GM10266 (cell line): ENCODE measurements at regions not wholly inside any gene's neighbourhood (a gene's known extent, or its start where the extent isn't known, plus 50 kb on each side); places are given as distances from the start of the nearest gene placed in this dataset.

Source experiments
- DNase-seq: peaks from one replicate; pipeline ENCODE4 v3.0.0; 2012; ENCODE audit errors: extremely low spot score
- TF ChIP-seq, protein P1 (sequence below): IDR thresholded peaks from 2 replicates; pipeline ENCODE4 v1.5.1; 2012; ENCODE audit warnings: mild to moderate bottlenecking, low read depth; ENCODE audit not compliant: control insufficient read depth, insufficient read depth; ENCODE audit errors: missing control alignments

DNA sequence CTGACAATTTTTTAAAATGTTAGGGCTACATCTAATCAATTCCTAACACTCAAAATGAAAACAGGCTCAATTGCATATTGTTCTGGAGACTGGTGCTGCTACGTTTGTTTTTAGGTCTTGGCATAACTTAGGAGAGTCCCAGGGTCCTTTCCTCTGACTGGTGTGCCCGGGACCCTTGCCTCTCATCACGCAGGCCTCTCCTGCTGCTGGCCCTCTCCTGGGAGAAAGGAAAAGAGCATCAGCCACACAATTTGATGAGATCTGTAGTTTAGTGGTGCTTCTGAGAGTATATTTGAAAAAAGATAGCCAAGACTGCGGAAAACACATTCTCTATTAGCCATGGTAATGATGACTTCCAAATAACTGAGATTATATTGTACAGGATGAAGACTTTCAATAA is 380.0 kb downstream of the KLF12 start:
- TF ChIP-seq, protein P1, sequence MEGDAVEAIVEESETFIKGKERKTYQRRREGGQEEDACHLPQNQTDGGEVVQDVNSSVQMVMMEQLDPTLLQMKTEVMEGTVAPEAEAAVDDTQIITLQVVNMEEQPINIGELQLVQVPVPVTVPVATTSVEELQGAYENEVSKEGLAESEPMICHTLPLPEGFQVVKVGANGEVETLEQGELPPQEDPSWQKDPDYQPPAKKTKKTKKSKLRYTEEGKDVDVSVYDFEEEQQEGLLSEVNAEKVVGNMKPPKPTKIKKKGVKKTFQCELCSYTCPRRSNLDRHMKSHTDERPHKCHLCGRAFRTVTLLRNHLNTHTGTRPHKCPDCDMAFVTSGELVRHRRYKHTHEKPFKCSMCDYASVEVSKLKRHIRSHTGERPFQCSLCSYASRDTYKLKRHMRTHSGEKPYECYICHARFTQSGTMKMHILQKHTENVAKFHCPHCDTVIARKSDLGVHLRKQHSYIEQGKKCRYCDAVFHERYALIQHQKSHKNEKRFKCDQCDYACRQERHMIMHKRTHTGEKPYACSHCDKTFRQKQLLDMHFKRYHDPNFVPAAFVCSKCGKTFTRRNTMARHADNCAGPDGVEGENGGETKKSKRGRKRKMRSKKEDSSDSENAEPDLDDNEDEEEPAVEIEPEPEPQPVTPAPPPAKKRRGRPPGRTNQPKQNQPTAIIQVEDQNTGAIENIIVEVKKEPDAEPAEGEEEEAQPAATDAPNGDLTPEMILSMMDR = no peak
- no peak for DNase-seq

DNA sequence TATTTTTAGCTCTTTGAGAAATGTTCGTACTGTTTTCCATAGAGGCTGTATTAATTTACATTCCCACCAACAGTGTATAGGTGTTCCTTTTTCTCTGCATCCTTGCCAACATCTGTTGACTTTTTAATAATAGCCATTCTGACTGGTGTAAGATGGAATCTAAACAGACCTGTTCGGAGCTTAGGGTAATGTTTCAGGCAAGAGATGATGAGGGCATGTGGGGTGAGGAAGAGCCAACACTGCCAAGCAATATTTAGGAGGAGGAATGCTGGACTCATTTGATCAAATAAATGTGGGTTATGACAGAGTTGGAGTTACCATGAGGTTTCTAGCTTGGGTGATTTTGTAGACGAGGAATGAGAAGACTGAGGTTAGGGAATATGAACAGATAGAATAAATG is 382.9 kb downstream of the KLF12 start:
- DNase-seq = no peak
- TF ChIP-seq, protein P1 = no peak

DNA sequence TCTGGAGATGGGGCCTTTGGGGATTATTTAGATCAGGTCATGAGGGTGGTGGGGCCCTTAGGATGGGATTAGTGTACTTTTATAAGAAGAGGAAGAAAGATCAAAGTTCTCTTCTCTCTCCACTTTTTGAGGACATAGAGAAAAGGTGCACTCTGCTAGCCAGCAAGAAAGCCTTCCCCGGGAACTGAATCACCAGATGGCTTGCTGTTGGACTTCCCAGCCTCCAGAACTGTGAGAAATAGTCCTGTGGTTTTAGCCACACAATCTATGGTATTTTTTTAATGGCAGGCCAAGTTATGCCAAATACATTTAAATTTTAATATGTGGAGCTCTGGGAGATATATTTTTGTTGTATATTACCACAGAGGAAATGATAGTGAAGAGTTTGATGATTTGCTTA is 385.8 kb downstream of the KLF12 start:
- TF ChIP-seq, protein P1 = no peak
- DNase-seq = no peak

DNA sequence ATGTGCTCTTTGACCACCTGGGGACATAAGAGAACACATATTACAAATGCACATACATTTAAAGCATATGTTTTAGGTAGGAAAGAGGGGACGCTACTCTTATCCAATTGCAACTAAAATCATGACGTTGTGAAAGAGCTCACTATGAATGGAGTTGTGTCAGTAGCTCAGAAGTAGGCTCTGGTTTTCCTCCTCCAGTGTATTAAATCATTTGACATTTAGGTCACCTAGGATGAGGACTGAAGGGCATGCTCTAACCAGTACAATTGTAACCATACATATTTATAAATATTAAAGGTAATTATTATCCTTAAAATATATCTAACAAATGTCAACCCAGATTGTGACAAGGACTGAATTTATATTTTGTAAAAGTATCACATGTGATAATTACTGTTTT is 389.0 kb downstream of the KLF12 start:
- DNase-seq = no peak
- TF ChIP-seq, protein P1 = no peak

DNA sequence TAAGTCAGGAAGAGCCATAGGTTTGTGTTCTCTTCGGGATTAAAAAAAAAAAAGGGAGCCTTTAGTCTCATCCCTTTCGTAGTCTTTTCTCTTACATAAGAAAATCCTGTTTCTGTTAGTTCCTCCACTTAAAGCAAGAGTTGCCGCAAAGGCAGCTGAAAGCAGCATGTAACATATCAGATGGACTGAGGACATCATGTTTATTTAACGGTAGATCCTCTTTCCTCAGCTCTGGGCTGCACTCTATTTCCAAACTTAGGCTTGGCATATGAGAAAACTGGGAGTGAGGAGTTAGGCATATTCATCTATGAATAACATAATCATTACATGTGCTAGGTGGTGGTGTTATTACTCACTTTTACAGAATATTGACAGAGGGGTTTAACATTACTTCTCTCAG is 391.2 kb downstream of the KLF12 start:
- DNase-seq = no peak
- TF ChIP-seq, protein P1 = no peak

DNA sequence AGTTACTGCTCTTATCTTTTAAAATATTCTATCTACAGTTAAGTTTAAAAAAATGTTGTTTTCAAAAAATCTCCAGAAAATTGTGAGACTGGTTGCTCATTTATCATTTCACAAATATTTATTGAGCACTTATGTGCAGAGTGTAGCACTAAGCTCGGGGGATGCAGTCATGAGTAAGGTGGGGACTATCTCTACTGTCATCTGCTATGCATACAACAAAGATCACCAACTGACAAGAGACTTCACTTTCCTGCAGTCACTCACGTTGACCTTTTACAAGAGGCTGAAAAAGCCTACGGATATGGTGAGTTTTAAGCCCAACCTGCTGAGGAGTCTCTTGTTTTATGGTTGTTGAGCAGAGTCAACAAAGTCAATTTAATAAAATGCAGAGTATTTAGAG is 392.5 kb downstream of the KLF12 start:
- no peak for DNase-seq
- TF ChIP-seq, protein P1 = no peak

DNA sequence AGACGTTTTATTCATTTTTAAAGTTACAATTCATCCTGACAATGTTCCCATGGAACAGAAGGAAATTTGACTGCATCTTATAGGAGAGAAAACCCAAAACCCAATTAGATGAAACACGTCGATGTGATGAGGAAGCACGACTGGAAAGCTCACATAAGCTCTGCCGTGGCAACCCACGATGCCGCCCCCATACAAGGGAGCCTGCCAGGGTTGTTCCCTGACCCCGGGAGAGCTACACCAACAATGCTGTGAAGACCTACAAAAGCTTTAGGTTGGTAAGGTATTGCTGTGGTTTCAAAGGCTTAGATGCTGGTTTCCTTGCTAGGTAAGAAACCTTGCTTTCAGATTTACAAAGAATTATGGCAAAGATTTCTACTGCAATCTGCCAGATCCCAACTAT is 393.1 kb downstream of the KLF12 start:
- DNase-seq = no peak

More for the DNA sequence above, 393.1 kb downstream of the KLF12 start:
- TF ChIP-seq, protein P1 = no peak
